Upper lobe of right lung (tissue), 1 donor: ENCODE measurements at regions not wholly inside any gene's neighbourhood (a gene's known extent, or its start where the extent isn't known, plus 50 kb on each side); places are given as distances from the start of the nearest gene placed in this dataset.

Experiments used
- ATAC-seq: fragments of 200-7000 bp; cut with Tn5 transposase; one replicate; pipeline ENCODE4 v1.9.1; 2020; ENCODE audit warnings: mild to moderate bottlenecking, moderate library complexity
- DNase-seq: peaks from one replicate; pipeline ENCODE4 v3.0.0-alpha.2; 2020
- H3K27ac ChIP-seq: fragments of 200-600 bp; one replicate; pipeline ENCODE4 v1.8.0; 2022
- H3K27me3 ChIP-seq: fragments of 200-600 bp; one replicate; pipeline ENCODE4 v1.8.0; 2022; ENCODE audit warnings: mild to moderate bottlenecking
- H3K36me3 ChIP-seq: fragments of 200-600 bp; one replicate; pipeline ENCODE4 v1.8.0; 2022
- H3K4me1 ChIP-seq: fragments of 200-600 bp; one replicate; pipeline ENCODE4 v1.8.0; 2022
- H3K4me3 ChIP-seq: fragments of 200-600 bp; one replicate; pipeline ENCODE4 v1.8.0; 2022; ENCODE audit warnings: mild to moderate bottlenecking
- H3K9me3 ChIP-seq: fragments of 200-600 bp; one replicate; pipeline ENCODE4 v1.8.0; 2022
- intact Hi-C: fragments of 100-400 bp; cut with DNase I; formaldehyde crosslinking; loops from one replicate; pipeline ENCODE4 v1.11.0; 2022
- TF ChIP-seq, protein P1 (sequence below): fragments of 200-600 bp; IDR thresholded peaks from one replicate; pipeline ENCODE4 v1.8.0; 2022; ENCODE audit warnings: antibody characterized with exemption
- donor health status: DM: no; HTN: yes; CAD: no; lungs with severe emphysema.

GRCh38 chr2:150143087-150143536 is 344.4 kb downstream of the RND3 start:
- DNase-seq (no peak), ATAC-seq (peak; percentile 91)
- no peak overlapping the region for H3K27ac ChIP-seq
- no peaks in the 10 kb centered on the region for H3K36me3 ChIP-seq
- H3K4me1 ChIP-seq, result no peaks in the 10 kb centered on the region
- H3K4me3 ChIP-seq, result no peak overlapping the region
- TF ChIP-seq, protein P1, sequence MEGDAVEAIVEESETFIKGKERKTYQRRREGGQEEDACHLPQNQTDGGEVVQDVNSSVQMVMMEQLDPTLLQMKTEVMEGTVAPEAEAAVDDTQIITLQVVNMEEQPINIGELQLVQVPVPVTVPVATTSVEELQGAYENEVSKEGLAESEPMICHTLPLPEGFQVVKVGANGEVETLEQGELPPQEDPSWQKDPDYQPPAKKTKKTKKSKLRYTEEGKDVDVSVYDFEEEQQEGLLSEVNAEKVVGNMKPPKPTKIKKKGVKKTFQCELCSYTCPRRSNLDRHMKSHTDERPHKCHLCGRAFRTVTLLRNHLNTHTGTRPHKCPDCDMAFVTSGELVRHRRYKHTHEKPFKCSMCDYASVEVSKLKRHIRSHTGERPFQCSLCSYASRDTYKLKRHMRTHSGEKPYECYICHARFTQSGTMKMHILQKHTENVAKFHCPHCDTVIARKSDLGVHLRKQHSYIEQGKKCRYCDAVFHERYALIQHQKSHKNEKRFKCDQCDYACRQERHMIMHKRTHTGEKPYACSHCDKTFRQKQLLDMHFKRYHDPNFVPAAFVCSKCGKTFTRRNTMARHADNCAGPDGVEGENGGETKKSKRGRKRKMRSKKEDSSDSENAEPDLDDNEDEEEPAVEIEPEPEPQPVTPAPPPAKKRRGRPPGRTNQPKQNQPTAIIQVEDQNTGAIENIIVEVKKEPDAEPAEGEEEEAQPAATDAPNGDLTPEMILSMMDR, result no peak
- peaks cover 5% of the 10 kb centered on the region for H3K9me3 ChIP-seq
- intact Hi-C loops, result no loop called here
- no peaks in the 10 kb centered on the region for H3K27me3 ChIP-seq

DNA sequence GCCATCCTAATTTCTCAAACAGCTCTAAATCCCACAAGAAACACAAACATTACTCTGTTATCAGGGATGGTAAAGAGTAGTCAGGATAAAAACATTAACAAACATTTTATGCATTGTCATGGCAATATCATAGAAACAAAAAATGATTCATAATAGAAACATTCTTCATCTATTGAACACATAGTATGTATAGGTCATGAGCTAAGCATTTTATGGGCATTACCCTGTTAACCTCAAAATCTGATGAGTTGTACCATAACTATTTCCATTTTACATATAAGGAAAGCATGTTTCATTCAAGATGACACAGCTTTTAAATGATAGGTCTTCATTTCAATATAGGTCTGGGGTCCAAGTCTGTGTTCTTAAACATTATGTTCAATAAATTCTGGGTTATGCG is 344.9 kb downstream of the RND3 start:
- DNase-seq (no peak), ATAC-seq (no peak)
- TF ChIP-seq, protein P1, result no peak
- intact Hi-C loops, result no loop called here
- H3K27me3 ChIP-seq, result no peaks in the 10 kb centered on the region
- H3K9me3 ChIP-seq, result peaks cover 5% of the 10 kb centered on the region
- no peaks in the 10 kb centered on the region for H3K36me3 ChIP-seq
- H3K27ac ChIP-seq, result no peak overlapping the region
- no peak overlapping the region for H3K4me3 ChIP-seq
- H3K4me1 ChIP-seq, result no peaks in the 10 kb centered on the region

DNA sequence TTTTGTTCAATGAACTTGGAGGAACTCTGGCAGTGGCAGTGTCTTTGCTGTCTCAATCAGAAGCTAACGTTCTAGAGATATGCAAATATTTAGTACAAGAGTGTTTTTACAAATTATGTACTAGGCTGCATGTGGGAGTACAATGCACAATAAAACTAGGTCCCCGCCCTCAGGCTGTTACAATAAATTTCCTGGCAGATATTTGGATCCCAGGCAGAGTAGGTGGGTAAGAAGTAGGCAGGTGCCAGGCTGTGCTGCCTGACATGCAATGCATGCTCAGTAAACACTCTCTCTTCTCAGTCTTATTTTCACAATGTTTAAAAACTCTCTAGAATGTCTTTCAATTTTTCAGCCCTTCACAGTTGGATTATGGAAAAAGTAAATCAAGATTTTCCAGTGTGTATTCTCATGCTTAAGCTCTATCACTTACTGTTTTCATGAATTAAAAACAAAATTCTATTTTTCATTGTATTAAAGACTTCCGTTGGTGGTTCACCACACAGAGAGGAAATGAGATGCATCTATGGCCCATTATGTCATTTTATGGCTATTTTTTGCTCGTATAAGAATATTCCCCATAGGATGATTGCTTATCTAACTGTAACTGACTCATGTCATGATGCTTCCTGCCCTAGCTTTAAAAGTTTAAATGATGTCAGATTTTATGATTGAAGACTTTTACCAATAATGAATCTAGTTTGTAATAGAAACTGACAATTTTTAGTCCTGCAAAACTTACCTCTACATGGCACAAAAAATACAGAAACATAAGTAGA is 346.1 kb downstream of the RND3 start:
- DNase-seq (no peak), ATAC-seq (no peak)
- no peak overlapping the region for H3K27ac ChIP-seq
- H3K4me1 ChIP-seq, result no peaks in the 10 kb centered on the region
- no peaks in the 10 kb centered on the region for H3K9me3 ChIP-seq
- no peaks in the 10 kb centered on the region for H3K27me3 ChIP-seq
- H3K36me3 ChIP-seq, result no peaks in the 10 kb centered on the region
- TF ChIP-seq, protein P1, result no peak
- intact Hi-C loops, result no loop called here
- no peak overlapping the region for H3K4me3 ChIP-seq

GRCh38 chr2:150140777-150141176 is 346.7 kb downstream of the RND3 start:
- H3K9me3 ChIP-seq, result no peaks in the 10 kb centered on the region
- H3K27ac ChIP-seq, result no peak overlapping the region
- H3K4me3 ChIP-seq, result no peak overlapping the region
- no peaks in the 10 kb centered on the region for H3K4me1 ChIP-seq
- DNase-seq (no peak), ATAC-seq (no peak)
- no peaks in the 10 kb centered on the region for H3K27me3 ChIP-seq
- no peaks in the 10 kb centered on the region for H3K36me3 ChIP-seq
- intact Hi-C loops, result no loop called here
- TF ChIP-seq, protein P1, result no peak

DNA sequence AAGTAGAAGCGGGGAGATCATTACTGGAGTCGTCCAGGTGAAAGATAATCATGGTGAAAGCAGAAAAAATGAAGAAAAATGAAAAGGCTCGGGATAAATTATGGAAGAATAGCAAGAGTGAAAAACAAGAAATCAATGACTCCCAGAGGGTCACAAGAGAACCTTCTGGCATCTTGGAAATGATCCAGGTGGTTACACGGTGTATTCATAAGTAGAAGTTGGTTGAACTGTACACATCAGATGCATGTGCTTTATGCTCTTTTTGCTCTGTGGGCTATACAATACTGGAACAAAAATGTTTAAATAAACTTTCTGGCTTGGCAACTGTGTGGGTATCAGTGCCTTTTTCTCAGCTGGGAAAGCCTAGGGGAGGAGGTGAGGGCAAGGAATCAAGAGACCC is 348.9 kb downstream of the RND3 start:
- no peak for ATAC-seq
- Histone ChIP-seq H3K9me3 (no peaks in the 10 kb centered on the region), H3K4me1 (no peaks in the 10 kb centered on the region), H3K27ac (no peak overlapping the region), H3K36me3 (no peaks in the 10 kb centered on the region), H3K27me3 (no peaks in the 10 kb centered on the region), H3K4me3 (no peak overlapping the region)
- no peak for DNase-seq
- intact Hi-C loops, result no loop called here
- TF ChIP-seq, protein P1, result no peak
